HG02798 (cell line): ENCODE measurements at regions not wholly inside any gene's neighbourhood (a gene's known extent, or its start where the extent isn't known, plus 50 kb on each side); places are given as distances from the start of the nearest gene placed in this dataset.

Source experiments
- ATAC-seq: cut with Tn5 transposase; IDR thresholded peaks from one replicate; pipeline ENCODE4 v1.9.1; 2021; ENCODE audit warnings: mild to moderate bottlenecking; ENCODE audit not compliant: unreplicated experiment, poor library complexity

GRCh38 chr15:48029642-48030041 lies 91.1 kb upstream of the SLC24A5 start:
- ATAC-seq = no peak

- ATAC-seq = no peak
Observed at GRCh38 chr15:48031466-48031865, 89.3 kb upstream of the SLC24A5 start.

- ATAC-seq = no peak
Observed at GRCh38 chr15:48031973-48032372, 88.8 kb upstream of the SLC24A5 start.

GRCh38 chr15:48032911-48033310 lies 87.9 kb upstream of the SLC24A5 start:
- ATAC-seq = no peak

- no peak for ATAC-seq
Observed at GRCh38 chr15:48038221-48038620, 82.6 kb upstream of the SLC24A5 start.

GRCh38 chr15:48040166-48040817 lies 80.5 kb upstream of the SLC24A5 start:
- no peak for ATAC-seq

- ATAC-seq = no peak
Observed at GRCh38 chr15:48041454-48041853, 79.3 kb upstream of the SLC24A5 start.

- no peak for ATAC-seq
Observed at GRCh38 chr15:48046813-48047438, 73.9 kb upstream of the SLC24A5 start.

- ATAC-seq = no peak
Observed at GRCh38 chr15:48049736-48050135, 71.1 kb upstream of the SLC24A5 start.

- ATAC-seq = no peak
Observed at GRCh38 chr15:48052946-48053345, 67.8 kb upstream of the SLC24A5 start.

GRCh38 chr15:48058371-48058770 lies 62.4 kb upstream of the SLC24A5 start:
- ATAC-seq = no peak

GRCh38 chr15:48059791-48060190 lies 61.0 kb upstream of the SLC24A5 start:
- ATAC-seq = no peak

- no peak for ATAC-seq
Observed at GRCh38 chr15:48060396-48060795, 60.4 kb upstream of the SLC24A5 start.

- no peak for ATAC-seq
Observed at GRCh38 chr15:48061605-48062004, 59.2 kb upstream of the SLC24A5 start.

- no peak for ATAC-seq
Observed at GRCh38 chr15:48062148-48062872, 58.5 kb upstream of the SLC24A5 start.

- no peak for ATAC-seq
Observed at GRCh38 chr15:48063411-48063985, 57.3 kb upstream of the SLC24A5 start.

GRCh38 chr15:48064421-48064820 lies 56.4 kb upstream of the SLC24A5 start:
- ATAC-seq = no peak

GRCh38 chr15:48066456-48066855 lies 54.3 kb upstream of the SLC24A5 start:
- ATAC-seq = no peak
